AG04450 (cell line): ENCODE measurements at regions not wholly inside any gene's neighbourhood (a gene's known extent, or its start where the extent isn't known, plus 50 kb on each side); places are given as distances from the start of the nearest gene placed in this dataset.

Source experiments
- CTCF ChIA-PET: fragments of 300-600, 350-600 bp; formaldehyde crosslinking; extraction: SDS; loops from one replicate; lab custom pipeline; 2022; ENCODE audit warnings: antibody characterized with exemption, inconsistent platforms; lab: Charles Lee
- POLR2A ChIA-PET: fragments of 350-600 bp; formaldehyde crosslinking; extraction: SDS; loops from one replicate; lab custom pipeline; 2021; ENCODE audit warnings: antibody characterized with exemption, inconsistent platforms; lab: Yijun Ruan, JAX
- DNase-seq: peaks from one replicate; pipeline ENCODE4 v3.0.0-alpha.2; 2011; ENCODE audit warnings: low read depth, low spot score
- H3K27ac ChIP-seq: one replicate; pipeline ENCODE4 v1.5.1; 2012; ENCODE audit warnings: low read depth, low read length, control low read depth
- H3K27me3 ChIP-seq: one replicate; pipeline ENCODE4 v1.6.0; 2012; ENCODE audit warnings: low read length; ENCODE audit not compliant: control insufficient read depth, insufficient read depth
- H3K4me3 ChIP-seq: 2 replicates; pipeline ENCODE4 v1.5.1; 2011; ENCODE audit warnings: mild to moderate bottlenecking, low read depth, low read length, control low read depth
- H3K9me3 ChIP-seq: 2 replicates; pipeline ENCODE4 v1.5.1; 2012; ENCODE audit warnings: low read length; ENCODE audit not compliant: control insufficient read depth, insufficient read depth
- CTCF ChIP-seq: IDR thresholded peaks from 2 replicates; pipeline ENCODE4 v1.5.1; 2011; ENCODE audit warnings: low read depth, low read length, control low read depth, inconsistent platforms

DNA sequence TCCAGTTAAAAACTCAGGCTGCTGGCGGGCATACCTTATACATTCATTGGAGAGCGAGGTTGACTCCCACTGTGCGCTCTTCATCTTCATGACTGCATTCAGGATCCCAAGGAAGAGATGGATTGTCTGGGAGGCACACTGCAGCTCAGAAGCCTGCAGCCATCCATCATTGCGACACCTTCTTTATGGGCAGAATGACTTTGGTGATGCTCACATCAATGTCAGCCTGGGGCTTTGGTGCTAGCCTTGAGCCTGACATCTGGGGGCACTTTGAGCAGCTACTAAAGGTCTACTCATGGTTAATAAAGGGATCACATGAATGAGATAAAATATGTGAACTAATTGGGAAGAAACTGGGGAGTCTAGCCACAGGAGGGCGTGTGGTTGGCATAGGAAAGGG lies 229.3 kb downstream of the PRDM2 start:
- no peak overlapping the region for H3K27ac ChIP-seq
- H3K9me3 ChIP-seq, result peaks cover 23% of the 10 kb centered on the region
- ChIA-PET CTCF (no interaction called here), POLR2A (no interaction called here)
- H3K27me3 ChIP-seq, result no peaks in the 10 kb centered on the region
- H3K4me3 ChIP-seq, result no peak overlapping the region
- DNase-seq, result no peak
- TF ChIP-seq CTCF, result no peak

DNA sequence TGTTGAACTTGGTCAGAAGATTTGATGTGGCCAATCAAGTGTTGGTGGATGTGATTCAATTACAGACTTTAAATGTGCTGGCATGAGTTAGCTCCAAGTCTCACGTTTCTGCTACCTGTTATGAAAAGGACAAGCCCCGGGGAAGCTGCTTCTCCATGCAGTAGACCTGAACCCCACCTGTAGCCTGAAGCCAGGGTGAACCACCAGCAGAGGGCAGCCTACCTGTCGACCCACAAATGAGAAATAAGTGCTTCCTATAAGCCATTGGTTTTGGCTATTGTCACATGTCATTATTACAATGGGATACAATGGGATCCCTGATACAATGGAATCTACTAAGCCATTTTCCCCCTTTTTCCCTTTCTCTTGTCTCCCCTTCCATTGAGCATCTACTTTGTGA lies 230.2 kb downstream of the PRDM2 start:
- Histone ChIP-seq H3K9me3 (peaks cover 23% of the 10 kb centered on the region), H3K27me3 (no peaks in the 10 kb centered on the region), H3K27ac (no peak overlapping the region), H3K4me3 (no peak overlapping the region)
- ChIA-PET CTCF (no interaction called here), POLR2A (no interaction called here)
- TF ChIP-seq CTCF, result no peak
- no peak for DNase-seq

- POLR2A ChIA-PET, result no interaction called here
- CTCF ChIA-PET, result no interaction called here
Measured at GRCh38 chr1:13931226-13931625, 231.2 kb downstream of the PRDM2 start.

GRCh38 chr1:13935336-13935735 lies 235.3 kb downstream of the PRDM2 start:
- H3K27ac ChIP-seq, result no peak overlapping the region
- H3K9me3 ChIP-seq, result peaks cover 16% of the 10 kb centered on the region
- ChIA-PET CTCF (no interaction called here), POLR2A (no interaction called here)
- no peak for TF ChIP-seq CTCF
- no peak overlapping the region for H3K4me3 ChIP-seq
- H3K27me3 ChIP-seq, result no peaks in the 10 kb centered on the region
- DNase-seq, result no peak

More at GRCh38 chr1:13931226-13931625, 231.2 kb downstream of the PRDM2 start:
- no peak for DNase-seq
- peaks cover 19% of the 10 kb centered on the region for H3K9me3 ChIP-seq
- no peaks in the 10 kb centered on the region for H3K27me3 ChIP-seq
- H3K4me3 ChIP-seq, result no peak overlapping the region
- TF ChIP-seq CTCF, result no peak
- H3K27ac ChIP-seq, result no peak overlapping the region

DNA sequence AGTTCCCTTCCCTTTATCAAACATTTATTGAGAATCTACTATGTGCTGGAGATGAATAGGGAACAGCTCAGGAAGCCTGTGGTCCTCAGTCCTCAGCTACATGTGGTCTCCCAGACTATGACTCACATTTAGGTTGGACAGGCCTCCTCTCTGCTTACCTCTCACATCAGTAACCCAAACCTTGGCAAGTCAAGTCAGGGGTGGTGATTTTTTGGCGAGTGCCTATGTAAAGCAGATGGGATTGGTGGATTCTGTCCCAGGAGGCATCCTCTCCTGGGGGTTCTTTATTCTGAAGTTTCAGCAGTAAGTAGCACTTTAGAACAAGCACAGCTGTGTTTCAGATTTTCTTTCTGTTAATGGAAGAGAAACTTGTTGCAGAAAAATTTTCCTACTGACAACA lies 241.3 kb downstream of the PRDM2 start:
- CTCF ChIA-PET, result no interaction called here
- POLR2A ChIA-PET, result no interaction called here
- H3K4me3 ChIP-seq, result no peak overlapping the region
- H3K9me3 ChIP-seq, result peaks cover 15% of the 10 kb centered on the region
- no peak overlapping the region for H3K27ac ChIP-seq
- no peak for TF ChIP-seq CTCF
- no peaks in the 10 kb centered on the region for H3K27me3 ChIP-seq
- no peak for DNase-seq
